Ectodermal cell (in vitro differentiated cells): ENCODE measurements at regions not wholly inside any gene's neighbourhood (a gene's known extent, or its start where the extent isn't known, plus 50 kb on each side); places are given as distances from the start of the nearest gene placed in this dataset.

Experiments
- H3K27ac ChIP-seq: 2 replicates; pipeline ENCODE4 v1.7.0; 2013; ENCODE audit warnings: mild to moderate bottlenecking, low read depth, low read length; ENCODE audit not compliant: insufficient read depth, poor library complexity, severe bottlenecking
- H3K27me3 ChIP-seq: 2 replicates; pipeline ENCODE4 v1.7.0; 2013; ENCODE audit warnings: mild to moderate bottlenecking, low read length; ENCODE audit not compliant: insufficient read depth, control insufficient read depth, poor library complexity, severe bottlenecking
- H3K36me3 ChIP-seq: one replicate; pipeline ENCODE4 v1.7.0; 2013; ENCODE audit warnings: low read length; ENCODE audit not compliant: control insufficient read depth, insufficient read depth
- H3K4me1 ChIP-seq: one replicate; pipeline ENCODE4 v1.7.0; 2013; ENCODE audit warnings: low read length; ENCODE audit not compliant: control insufficient read depth, insufficient read depth
- H3K4me3 ChIP-seq: 2 replicates; pipeline ENCODE4 v1.7.0; 2013; ENCODE audit warnings: low read depth, low read length, control low read depth; ENCODE audit not compliant: insufficient read depth
- H3K9me3 ChIP-seq: 2 replicates; pipeline ENCODE4 v1.7.0; 2013; ENCODE audit warnings: mild to moderate bottlenecking, low read length, moderate library complexity; ENCODE audit not compliant: control insufficient read depth
- WGBS, 2 experiments: methylation state at CpG; one replicate each; pipeline ENCODE4 v1.1.7; 2013; ENCODE audit warnings: missing lambda C conversion rate in 2 of 2; 5-methylcytosine and 5-hydroxymethylcytosine counted together

GRCh38 chr22:47757741-47758140 is 995.3 kb downstream of the TBC1D22A start:
- no peak overlapping the region for H3K27ac ChIP-seq
- WGBS, 2 experiments: 86 to 93% methylated on average over 3 of the region's 3 CpGs
- H3K27me3 ChIP-seq: no peaks in the 10 kb centered on the region
- no peaks in the 10 kb centered on the region for H3K36me3 ChIP-seq
- no peak overlapping the region for H3K4me3 ChIP-seq
- H3K9me3 ChIP-seq: no peaks in the 10 kb centered on the region
- H3K4me1 ChIP-seq: no peaks in the 10 kb centered on the region

GRCh38 chr22:47750086-47750485 is 987.6 kb downstream of the TBC1D22A start:
- Histone ChIP-seq H3K9me3 (no peaks in the 10 kb centered on the region), H3K27ac (no peak overlapping the region), H3K4me1 (no peaks in the 10 kb centered on the region), H3K36me3 (no peaks in the 10 kb centered on the region), H3K4me3 (no peak overlapping the region), H3K27me3 (no peaks in the 10 kb centered on the region)
- 95% methylated on average over 1 of the region's 3 CpGs for WGBS, 2 experiments

GRCh38 chr22:47748957-47749356 is 986.5 kb downstream of the TBC1D22A start:
- Histone ChIP-seq H3K9me3 (no peaks in the 10 kb centered on the region), H3K4me3 (no peak overlapping the region), H3K27me3 (no peaks in the 10 kb centered on the region), H3K36me3 (no peaks in the 10 kb centered on the region), H3K27ac (no peak overlapping the region), H3K4me1 (no peaks in the 10 kb centered on the region)
- WGBS, 2 experiments: 91 to 94% methylated on average over 11 of the region's 11 CpGs

GRCh38 chr22:47748271-47748670 is 985.8 kb downstream of the TBC1D22A start:
- no peaks in the 10 kb centered on the region for H3K36me3 ChIP-seq
- no peak overlapping the region for H3K27ac ChIP-seq
- H3K27me3 ChIP-seq: no peaks in the 10 kb centered on the region
- no peaks in the 10 kb centered on the region for H3K9me3 ChIP-seq
- no peaks in the 10 kb centered on the region for H3K4me1 ChIP-seq
- no peak overlapping the region for H3K4me3 ChIP-seq
- WGBS, 2 experiments: 53 to 64% methylated on average over 6 of the region's 6 CpGs

- peaks cover 7% of the 10 kb centered on the region for H3K4me1 ChIP-seq
- H3K27ac ChIP-seq: no peak overlapping the region
- no peak overlapping the region for H3K4me3 ChIP-seq
- 93% methylated on average over 10 of the region's 10 CpGs for WGBS, 2 experiments
- no peaks in the 10 kb centered on the region for H3K9me3 ChIP-seq
- H3K27me3 ChIP-seq: no peaks in the 10 kb centered on the region
- no peaks in the 10 kb centered on the region for H3K36me3 ChIP-seq
Measured at GRCh38 chr22:47740109-47740805, 977.8 kb downstream of the TBC1D22A start.

- Histone ChIP-seq H3K4me1 (peaks cover 7% of the 10 kb centered on the region), H3K27ac (no peak overlapping the region), H3K36me3 (no peaks in the 10 kb centered on the region), H3K27me3 (no peaks in the 10 kb centered on the region), H3K9me3 (no peaks in the 10 kb centered on the region), H3K4me3 (no peak overlapping the region)
- WGBS, 2 experiments: 87 to 89% methylated on average over 16 of the region's 16 CpGs
Measured at GRCh38 chr22:47739291-47740015, 977.0 kb downstream of the TBC1D22A start.

GRCh38 chr22:47738472-47739013 is 976.1 kb downstream of the TBC1D22A start:
- H3K4me3 ChIP-seq: no peak overlapping the region
- no peaks in the 10 kb centered on the region for H3K27me3 ChIP-seq
- no peak overlapping the region for H3K27ac ChIP-seq
- 79 to 83% methylated on average over 8 of the region's 8 CpGs for WGBS, 2 experiments
- peaks cover 7% of the 10 kb centered on the region for H3K4me1 ChIP-seq
- H3K9me3 ChIP-seq: no peaks in the 10 kb centered on the region
- no peaks in the 10 kb centered on the region for H3K36me3 ChIP-seq

GRCh38 chr22:47736186-47737034 is 974.0 kb downstream of the TBC1D22A start:
- no peak overlapping the region for H3K4me3 ChIP-seq
- H3K36me3 ChIP-seq: no peaks in the 10 kb centered on the region
- no peaks in the 10 kb centered on the region for H3K27me3 ChIP-seq
- no peaks in the 10 kb centered on the region for H3K9me3 ChIP-seq
- H3K4me1 ChIP-seq: peaks cover 2% of the 10 kb centered on the region
- WGBS, 2 experiments: 91 to 94% methylated on average over 15 of the region's 15 CpGs
- no peak overlapping the region for H3K27ac ChIP-seq

- Histone ChIP-seq H3K27ac (no peak overlapping the region), H3K4me3 (no peak overlapping the region), H3K9me3 (no peaks in the 10 kb centered on the region), H3K4me1 (no peaks in the 10 kb centered on the region), H3K27me3 (no peaks in the 10 kb centered on the region), H3K36me3 (no peaks in the 10 kb centered on the region)
- 90% methylated on average over 7 of the region's 7 CpGs for WGBS, 2 experiments
Measured at GRCh38 chr22:47734511-47734910, 972.1 kb downstream of the TBC1D22A start.

GRCh38 chr22:47727641-47728040 is 965.2 kb downstream of the TBC1D22A start:
- no peak overlapping the region for H3K27ac ChIP-seq
- H3K4me1 ChIP-seq: no peaks in the 10 kb centered on the region
- no peaks in the 10 kb centered on the region for H3K36me3 ChIP-seq
- H3K4me3 ChIP-seq: no peak overlapping the region
- 67 to 75% methylated on average over 1 of the region's 1 CpG for WGBS, 2 experiments
- H3K9me3 ChIP-seq: no peaks in the 10 kb centered on the region
- H3K27me3 ChIP-seq: no peaks in the 10 kb centered on the region
